HCT116 (cell line): ENCODE measurements at regions not wholly inside any gene's neighbourhood (a gene's known extent, or its start where the extent isn't known, plus 50 kb on each side); places are given as distances from the start of the nearest gene placed in this dataset.

Experiments used
- ATAC-seq: fragments of 200-7000 bp; cut with Tn5 transposase; 2 replicates; pipeline ENCODE4 v1.9.1; 2020; ENCODE audit warnings: mild to moderate bottlenecking, moderate library complexity
- BruUV-seq: library from RNA; stranded (reverse); fragments of 400-500 nt; replicated peaks from 2 replicates; lab custom pipeline; 2021; lab: Mats Ljungman, UMichigan
- CTCF ChIA-PET: fragments of 300-600 bp; sonication (Branson Sonifier 250); formaldehyde crosslinking; loops from one replicate; lab custom pipeline; 2021; ENCODE audit warnings: antibody characterized with exemption; lab: Charles Lee
- POLR2A ChIA-PET: fragments of 300-600, 350-600 bp; sonication (Branson Sonifier 250); formaldehyde crosslinking; loops from one replicate; lab custom pipeline; 2021; ENCODE audit warnings: antibody characterized with exemption; lab: Charles Lee
- RAD21 ChIA-PET, 2 experiments: fragments of 300-600 bp; sonication (Branson Sonifier 250); formaldehyde crosslinking; loops; one replicate each; lab custom pipeline; 2023; ENCODE audit warnings: low total read pairs in 2 of 2; ENCODE audit not compliant: uncharacterized antibody in 2 of 2, unreplicated experiment in 2 of 2, low non-redundant PET in 1 of 2; lab: Charles Lee
- DNase-seq: peaks from one replicate; pipeline ENCODE4 v3.0.0-alpha.2; 2010; ENCODE audit warnings: low read depth, low spot score
- H2AFZ ChIP-seq: fragments of 200-600 bp; shearing (Covaris generic), sonication (generic); 2 replicates; pipeline ENCODE4 v1.6.1; 2017; ENCODE audit warnings: low read depth, mixed run types, mixed read lengths, antibody characterized with exemption, low read length; ENCODE audit not compliant: poor library complexity, severe bottlenecking
- H3K27ac ChIP-seq: 2 replicates; pipeline ENCODE4 v1.5.1; 2012; ENCODE audit warnings: low read depth, low read length
- H3K27me3 ChIP-seq: fragments of 200-600 bp; sonication (generic); 2 replicates; pipeline ENCODE4 v1.6.1; 2016; ENCODE audit warnings: mixed run types, low read length, mixed read lengths; ENCODE audit not compliant: insufficient read depth
- H3K36me3 ChIP-seq, 2 experiments: fragments of 200-500 bp in 1 of 2; fragments of 200-600 bp in 1 of 2; sonication (Bioruptor generic) in 1 of 2; sonication (generic) in 1 of 2; 2 replicates each; pipeline versions ENCODE4 v1.5.1 to v1.6.1; 2014 to 2016; ENCODE audit warnings: low read length in 2 of 2, inconsistent platforms in 1 of 2, mixed read lengths in 1 of 2, mixed run types in 1 of 2; ENCODE audit not compliant: insufficient read depth in 2 of 2, control insufficient read depth in 1 of 2
- H3K4me1 ChIP-seq, 2 experiments: fragments of 200-600 bp in 1 of 2; sonication (generic) in 1 of 2; 2 replicates each; pipeline versions ENCODE4 v1.5.1 to v1.6.1; 2012 to 2017; ENCODE audit warnings: low read length in 2 of 2, inconsistent platforms in 1 of 2, mild to moderate bottlenecking in 1 of 2, mixed read lengths in 1 of 2, mixed run types in 1 of 2, moderate library complexity in 1 of 2; ENCODE audit not compliant: insufficient read depth in 2 of 2, control insufficient read depth in 1 of 2
- H3K4me2 ChIP-seq: fragments of 200-600 bp; sonication (generic); 2 replicates; pipeline ENCODE4 v1.6.1; 2017; ENCODE audit warnings: mixed run types, low read length, mixed read lengths
- H3K4me3 ChIP-seq, 2 experiments: fragments of 200-600 bp in 1 of 2; sonication (generic) in 1 of 2; replicated peaks in 1 of 2; 2 replicates each; pipeline ENCODE4 v1.5.1; 2011 to 2016; ENCODE audit warnings: low read length in 2 of 2, control low read depth in 1 of 2, low read depth in 1 of 2, mild to moderate bottlenecking in 1 of 2, mixed read lengths in 1 of 2, mixed run types in 1 of 2
- H3K79me2 ChIP-seq: fragments of 200-600 bp; sonication (generic); 2 replicates; pipeline ENCODE4 v1.6.1; 2017; ENCODE audit warnings: mild to moderate bottlenecking, mixed run types, low read length, moderate library complexity, mixed read lengths; ENCODE audit not compliant: insufficient read depth
- H3K9ac ChIP-seq: fragments of 200-600 bp; sonication (generic); 2 replicates; pipeline ENCODE4 v1.6.1; 2016; ENCODE audit warnings: low read length, mixed read lengths
- H3K9me2 ChIP-seq: fragments of 200-600 bp; sonication (generic), shearing (Covaris generic); 2 replicates; pipeline ENCODE4 v1.6.1; 2017; ENCODE audit warnings: mixed run types, mild to moderate bottlenecking, moderate library complexity; ENCODE audit not compliant: insufficient read depth
- H3K9me3 ChIP-seq, 2 experiments: fragments of 200-500 bp in 1 of 2; fragments of 200-600 bp in 1 of 2; sonication (Bioruptor generic) in 1 of 2; sonication (generic) in 1 of 2; 2 replicates each; pipeline ENCODE4 v1.6.1; 2014 to 2017; ENCODE audit warnings: low read length in 2 of 2, mixed read lengths in 2 of 2, inconsistent platforms in 1 of 2, low read depth in 1 of 2, mild to moderate bottlenecking in 1 of 2, mixed run types in 1 of 2, moderate library complexity in 1 of 2; ENCODE audit not compliant: control insufficient read depth in 1 of 2, insufficient read depth in 1 of 2
- H4K20me1 ChIP-seq: fragments of 200-600 bp; sonication (generic), shearing (Covaris generic); 2 replicates; pipeline ENCODE4 v1.6.1; 2017; ENCODE audit warnings: mixed run types, mild to moderate bottlenecking, moderate library complexity; ENCODE audit not compliant: insufficient read depth
- CBX3 ChIP-seq: IDR thresholded peaks from 2 replicates; pipeline ENCODE4 v1.6.1; 2012; ENCODE audit warnings: low read depth
- CEBPB ChIP-seq: IDR thresholded peaks from 2 replicates; pipeline ENCODE4 v1.6.1; 2012; ENCODE audit warnings: low read depth
- CTCF ChIP-seq, 3 experiments: fragments of 200-600 bp in 1 of 3; sonication (generic) in 1 of 3; IDR thresholded peaks in 2 of 3; conservative IDR thresholded peaks in 1 of 3; 2 replicates each; pipeline ENCODE4 v1.5.1; 2012 to 2017; ENCODE audit warnings: low read depth in 2 of 3, low read length in 2 of 3, antibody characterized with exemption in 1 of 3, borderline replicate concordance in 1 of 3, control low read depth in 1 of 3, mild to moderate bottlenecking in 1 of 3, mixed read lengths in 1 of 3, mixed run types in 1 of 3, moderate library complexity in 1 of 3; ENCODE audit not compliant: insufficient read depth in 1 of 3
- EGR1 ChIP-seq: IDR thresholded peaks from 2 replicates; pipeline ENCODE4 v1.6.1; 2012; ENCODE audit warnings: low read depth
- ELF1 ChIP-seq: IDR thresholded peaks from 2 replicates; pipeline ENCODE4 v1.6.1; 2012; ENCODE audit warnings: low read depth, borderline replicate concordance
- EZH2phosphoT487 ChIP-seq: fragments of 200-600 bp; IDR thresholded peaks from 2 replicates; pipeline ENCODE4 v1.6.1; 2018; ENCODE audit warnings: antibody characterized with exemption, borderline replicate concordance
- FOSL1 ChIP-seq: IDR thresholded peaks from 2 replicates; pipeline ENCODE4 v1.6.1; 2012; ENCODE audit warnings: low read depth
- JUND ChIP-seq: IDR thresholded peaks from 2 replicates; pipeline ENCODE4 v1.6.1; 2012
- MAX ChIP-seq: IDR thresholded peaks from 2 replicates; pipeline ENCODE4 v1.6.1; 2012
- POLR2AphosphoS5 ChIP-seq: IDR thresholded peaks from 2 replicates; pipeline ENCODE4 v1.6.1; 2011; ENCODE audit warnings: mild to moderate bottlenecking, low read depth, low read length, moderate library complexity
- REST ChIP-seq: IDR thresholded peaks from 2 replicates; pipeline ENCODE4 v1.6.1; 2012; ENCODE audit warnings: low read depth
- SP1 ChIP-seq: IDR thresholded peaks from 2 replicates; pipeline ENCODE4 v1.6.1; 2012; ENCODE audit warnings: low read depth
- SRF ChIP-seq: IDR thresholded peaks from 2 replicates; pipeline ENCODE4 v1.6.1; 2012; ENCODE audit warnings: low read depth
- YY1 ChIP-seq: IDR thresholded peaks from 2 replicates; pipeline ENCODE4 v1.6.1; 2011; ENCODE audit warnings: low read length, low read depth, moderate library complexity, mild to moderate bottlenecking; ENCODE audit not compliant: insufficient replicate concordance; ENCODE audit errors: extremely low read depth
- ZFX ChIP-seq: fragments of 450-650 bp; IDR thresholded peaks from 2 replicates; pipeline ENCODE4 v1.6.1; 2017
- intact Hi-C: fragments of 100-400 bp; cut with micrococcal nuclease; formaldehyde crosslinking; loops from 2 replicates; pipeline ENCODE4 v1.10.0; 2022

- Histone ChIP-seq H3K9me3 (no peaks in the 10 kb centered on the region), H3K27ac (no peak overlapping the region), H3K36me3 (no peaks in the 10 kb centered on the region), H2AFZ (no peak overlapping the region), H3K27me3 (no peaks in the 10 kb centered on the region), H3K4me3 (no peak overlapping the region), H3K79me2 (no peaks in the 10 kb centered on the region), H3K4me2 (no peak overlapping the region), H3K9ac (no peak overlapping the region), H3K9me2 (no peaks in the 10 kb centered on the region), H4K20me1 (no peaks in the 10 kb centered on the region), H3K4me1 (no peaks in the 10 kb centered on the region)
- CTCF ChIA-PET, result no interaction called here
- POLR2A ChIA-PET, result no interaction called here
- DNase-seq, result no peak
- BruUV-seq, result no TSS peak
- ATAC-seq, result no peak
- TF ChIP-seq SP1, result no peak
- no peak for TF ChIP-seq MAX
- TF ChIP-seq ELF1, result no peak
- TF ChIP-seq SRF, result no peak
- no peak for TF ChIP-seq EGR1
- TF ChIP-seq CEBPB, result no peak
- TF ChIP-seq ZFX, result no peak
- TF ChIP-seq EZH2phosphoT487, result no peak
- no peak for TF ChIP-seq CBX3
- TF ChIP-seq JUND, result no peak
- no peak for TF ChIP-seq YY1
- TF ChIP-seq FOSL1, result no peak
- TF ChIP-seq REST, result no peak
- TF ChIP-seq POLR2AphosphoS5, result no peak
- TF ChIP-seq CTCF (IDR thresholded peaks at IDR 0.05 in 2 of 3, conservative IDR thresholded peaks at IDR 0.05 in 1 of 3; ENCODE audit: borderline replicate concordance in 1 of 3, insufficient read depth in 1 of 3, low read depth in 2 of 3, low read length in 2 of 3), result no peak
- intact Hi-C loops, result no loop called here
- RAD21 ChIA-PET, result no interaction called here
Observed at GRCh38 chr1:99115231-99115630, 110.6 kb upstream of the PLPPR5 start.
